Nucleus accumbens (tissue), 56 donors: ENCODE measurements at regions not wholly inside any gene's neighbourhood (a gene's known extent, or its start where the extent isn't known, plus 50 kb on each side); places are given as distances from the start of the nearest gene placed in this dataset.
"Not testable (repeated sequence)": the region's sequence is repeated elsewhere in the genome, so short reads cannot be mapped to it uniquely, and the experiment has no call there.

Source experiments
- DNase-seq, 56 donors: peaks; one replicate each; lab custom pipeline; 2025; lab: John Stamatoyannopoulos, UW

DNA sequence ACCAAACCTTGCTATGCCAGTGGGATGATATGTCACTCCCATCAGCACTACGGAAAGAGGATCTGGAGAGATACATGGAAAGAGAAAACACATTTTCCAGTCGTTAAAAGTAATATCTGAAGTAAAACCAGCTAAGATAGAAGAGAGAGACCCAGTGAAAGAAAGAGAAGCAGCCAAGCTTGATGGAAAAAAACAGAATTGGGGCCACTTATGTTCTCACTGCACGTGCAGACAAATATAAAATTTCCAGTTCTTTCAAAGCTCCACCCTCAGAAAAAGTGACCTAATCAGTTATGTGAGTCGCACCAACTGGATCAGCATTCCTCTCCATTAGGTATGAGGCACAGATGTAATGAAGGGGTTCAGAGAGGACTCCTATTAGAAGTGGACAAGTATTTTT lies 266.1 kb downstream of the MTERF1 start:
- DNase-seq: no peak

DNA sequence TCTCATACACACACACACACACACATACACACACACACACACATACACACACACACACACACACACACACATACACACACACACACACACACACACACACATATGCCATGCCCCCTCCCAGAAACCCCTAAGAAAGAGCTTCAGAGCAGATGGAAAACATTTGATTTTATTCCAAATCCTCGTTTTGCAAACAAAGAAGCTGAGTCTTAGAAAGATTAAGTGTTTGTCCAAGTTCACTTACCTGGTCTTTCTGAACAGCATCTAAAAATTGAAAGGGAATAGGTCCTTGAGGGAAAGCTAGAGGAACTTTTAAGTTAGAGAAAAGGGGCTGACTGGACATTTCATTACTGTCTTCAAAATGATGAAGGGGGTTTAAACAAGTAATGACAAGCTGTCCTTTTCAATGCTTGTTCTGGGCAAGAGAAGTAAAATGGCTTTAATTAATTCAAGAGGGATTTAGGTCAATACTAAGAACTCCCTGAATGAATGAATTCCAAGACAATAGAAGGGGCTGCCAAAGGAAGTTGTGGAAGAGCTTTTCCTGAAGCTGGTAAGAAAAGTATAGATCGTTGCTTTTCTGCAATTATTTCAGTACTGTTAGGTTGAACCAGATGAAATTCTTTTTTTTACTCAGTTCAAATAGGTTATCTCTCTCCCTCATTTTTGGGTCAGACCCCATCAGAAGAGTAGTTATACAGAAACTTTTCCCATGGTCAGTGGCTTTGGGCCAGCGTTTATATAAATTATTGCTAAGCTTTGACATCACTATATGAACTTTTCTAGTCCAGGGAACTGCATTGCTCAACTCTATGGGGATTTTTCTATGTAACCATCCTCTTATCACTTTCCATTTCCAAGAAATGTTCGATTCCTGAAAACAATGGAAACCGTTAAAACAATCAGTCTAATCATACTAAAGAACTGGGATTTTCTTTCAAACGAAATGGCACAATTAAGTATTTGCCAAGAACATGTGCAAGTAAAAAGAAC lies 261.4 kb downstream of the MTERF1 start:
- DNase-seq: no peak

DNA sequence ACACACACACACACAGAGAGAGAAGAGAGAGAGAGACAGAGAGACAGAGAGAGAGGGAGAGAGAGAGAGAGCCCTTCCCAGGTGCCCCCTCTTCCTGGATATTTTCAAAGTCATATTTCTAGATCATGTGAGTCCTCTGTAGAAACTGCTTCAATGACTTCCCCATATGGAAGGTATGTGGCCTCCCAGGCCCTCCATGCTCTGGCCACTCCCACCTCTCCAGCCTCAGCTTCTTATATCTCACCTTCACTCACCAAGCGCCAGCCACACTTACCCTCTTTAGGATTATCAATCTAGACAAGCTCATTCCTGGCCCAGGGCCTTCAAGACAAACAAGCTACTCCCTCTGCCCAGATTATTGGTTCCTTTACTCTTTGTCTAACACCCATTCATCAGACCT lies 259.7 kb downstream of the MTERF1 start:
- DNase-seq: no peak

DNA sequence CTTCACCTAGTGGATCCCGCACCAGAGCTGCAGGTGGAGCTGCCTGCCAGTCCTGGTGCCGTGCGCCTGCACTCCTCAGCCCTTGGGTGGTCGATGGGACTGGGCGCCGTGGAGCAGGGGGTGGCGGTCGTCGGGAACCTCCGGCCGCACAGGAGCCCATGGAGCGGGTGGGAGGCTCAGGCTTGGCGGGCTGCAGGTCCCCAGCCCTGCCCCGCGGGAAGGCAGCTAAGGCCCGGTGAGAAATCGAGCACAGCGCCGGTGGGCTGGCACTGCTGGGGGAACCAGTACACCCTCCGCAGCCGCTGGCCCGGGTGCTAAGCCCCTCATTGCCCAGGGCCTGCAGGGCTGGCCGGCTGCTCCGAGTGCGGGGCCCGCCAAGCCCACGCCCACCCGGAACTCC lies 253.2 kb downstream of the MTERF1 start:
- not testable (repeated sequence) for DNase-seq

DNA sequence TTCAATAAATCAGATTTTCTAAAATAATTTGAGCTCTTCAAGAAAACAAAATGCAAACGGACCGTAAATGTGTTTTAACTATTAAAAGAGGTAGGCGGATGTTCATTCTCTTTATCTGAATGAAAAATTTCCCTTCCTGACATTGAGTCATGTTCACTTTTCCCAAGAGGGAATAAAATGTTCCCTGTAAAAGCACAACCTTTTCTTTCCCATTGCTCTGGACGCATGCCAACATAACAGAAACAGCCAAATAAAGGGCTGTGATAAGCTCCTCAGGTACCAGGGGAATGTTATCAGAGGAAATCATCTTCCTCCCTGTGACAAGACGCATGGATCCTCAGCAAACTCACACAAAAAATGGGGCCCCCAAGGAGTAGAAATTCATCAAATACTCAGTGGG lies 251.8 kb downstream of the MTERF1 start:
- DNase-seq: no peak

DNA sequence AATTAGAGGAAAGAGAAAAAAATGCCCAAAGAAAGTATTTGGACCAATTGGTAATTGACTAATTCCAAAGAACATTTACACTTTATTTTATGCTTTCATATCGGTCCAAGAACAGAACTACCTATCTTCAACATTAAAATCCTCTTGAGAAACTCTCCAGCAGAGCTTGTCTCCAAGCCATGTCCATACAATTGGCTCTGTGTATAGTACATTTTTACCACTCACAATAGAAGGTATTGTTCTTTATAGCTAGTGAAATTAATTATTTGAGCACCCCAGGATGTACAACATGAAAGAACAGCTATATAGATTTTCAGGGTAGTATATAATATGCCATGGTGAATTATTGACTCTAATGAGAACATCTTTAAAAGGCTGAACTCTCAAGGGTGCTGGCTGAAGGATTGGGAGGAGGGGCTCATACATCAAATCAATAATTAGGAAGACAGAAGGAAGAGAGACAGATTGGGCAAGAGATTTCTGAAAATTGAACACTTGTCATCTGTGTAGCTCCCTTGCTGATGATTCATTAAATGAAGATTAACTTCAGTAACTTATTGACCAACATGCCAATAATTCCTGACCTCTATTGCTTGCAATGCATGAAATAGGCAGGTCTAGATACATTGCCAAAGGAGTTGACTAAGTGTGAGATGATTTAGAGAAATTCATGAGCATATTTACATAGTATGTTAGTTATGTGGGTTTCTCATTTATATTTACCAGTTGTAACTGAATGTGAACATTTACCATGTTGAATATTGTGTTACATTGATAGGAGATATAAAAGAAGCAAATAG lies 249.7 kb downstream of the MTERF1 start:
- DNase-seq: no peak

DNA sequence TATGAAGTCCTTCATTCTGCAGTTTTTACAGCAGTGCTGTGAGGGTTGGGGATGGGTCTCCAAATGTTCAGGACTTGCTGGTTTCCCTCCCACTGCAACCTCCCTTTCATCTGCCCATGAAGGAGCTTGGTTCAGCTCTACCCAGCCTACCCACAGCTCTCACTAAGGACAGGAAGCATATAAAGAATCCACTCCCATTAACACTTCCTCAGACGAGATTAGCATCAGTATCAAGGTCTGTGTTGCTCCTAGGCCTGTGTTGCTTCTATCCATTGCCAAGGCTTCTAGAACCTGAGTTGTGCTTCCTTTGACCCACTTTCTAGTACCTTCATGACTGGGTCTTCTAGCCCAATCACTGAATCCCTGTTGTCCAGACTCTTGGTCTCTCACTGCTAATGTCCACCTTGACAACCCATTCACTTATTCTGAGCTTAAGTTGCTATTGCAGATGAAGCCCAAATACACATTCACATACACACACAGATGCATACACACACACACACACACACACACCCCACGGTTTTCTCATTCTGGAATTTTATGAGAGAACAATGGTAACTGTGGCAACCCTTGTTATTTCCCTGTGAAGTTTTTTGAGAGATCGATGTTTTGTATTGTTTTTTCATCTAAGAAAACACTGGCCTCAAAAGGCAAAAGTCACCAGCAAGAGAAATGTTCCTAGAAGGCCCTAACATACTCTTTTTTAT lies 248.1 kb downstream of the MTERF1 start:
- no peak for DNase-seq

DNA sequence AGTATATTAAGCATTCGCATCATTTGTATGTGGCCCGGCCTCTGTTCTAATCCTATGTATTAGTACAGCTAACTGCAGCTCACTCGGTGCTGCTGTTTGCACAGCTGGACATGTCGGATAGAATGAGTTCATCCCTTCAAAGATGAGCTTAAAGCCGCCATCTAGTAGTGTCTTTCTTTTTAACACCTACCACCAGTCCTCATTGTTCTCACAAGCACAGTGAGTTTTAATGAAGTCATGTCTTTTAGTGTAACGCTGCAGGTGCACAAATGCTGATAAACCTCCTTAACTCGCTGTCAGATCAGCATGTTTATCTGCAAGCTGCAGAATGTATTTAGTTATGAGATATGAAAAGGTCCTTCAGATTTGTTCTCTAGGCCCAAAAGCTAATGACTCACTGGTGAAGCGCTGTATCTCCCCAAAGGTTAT lies 247.5 kb downstream of the MTERF1 start:
- DNase-seq: no peak

DNA sequence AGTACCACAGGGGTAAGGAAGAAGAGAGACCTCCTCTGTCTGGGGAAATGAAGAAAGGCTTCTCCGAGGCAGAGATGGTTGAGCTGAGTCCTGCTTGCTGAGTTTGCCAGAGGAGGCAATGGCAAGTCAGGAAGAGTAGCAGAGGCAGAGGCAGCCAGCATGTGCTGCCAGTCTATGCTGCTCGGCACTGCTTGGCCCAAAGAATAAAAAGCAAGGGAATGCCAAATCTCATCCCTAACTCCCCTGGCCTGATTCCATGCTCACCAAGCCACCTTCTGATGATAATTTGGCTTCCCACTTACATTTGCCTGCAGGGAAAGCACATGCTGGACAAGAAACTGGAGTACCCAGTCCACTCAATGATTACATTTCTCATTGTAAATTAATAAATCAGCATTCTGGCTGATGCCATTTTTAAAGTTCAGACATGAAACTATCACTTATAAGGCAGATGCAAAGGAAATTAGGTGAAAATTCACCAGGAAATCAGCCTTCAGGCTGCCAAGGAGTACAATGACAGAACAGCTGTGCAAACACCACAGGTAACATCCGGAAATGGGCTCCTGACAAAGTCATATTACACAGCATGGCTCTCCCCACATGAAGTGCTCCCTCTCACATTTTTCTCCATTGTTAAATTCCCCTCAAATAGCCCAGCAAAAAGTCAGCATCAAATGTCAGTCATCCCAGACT lies 245.9 kb downstream of the MTERF1 start:
- DNase-seq: no peak

DNA sequence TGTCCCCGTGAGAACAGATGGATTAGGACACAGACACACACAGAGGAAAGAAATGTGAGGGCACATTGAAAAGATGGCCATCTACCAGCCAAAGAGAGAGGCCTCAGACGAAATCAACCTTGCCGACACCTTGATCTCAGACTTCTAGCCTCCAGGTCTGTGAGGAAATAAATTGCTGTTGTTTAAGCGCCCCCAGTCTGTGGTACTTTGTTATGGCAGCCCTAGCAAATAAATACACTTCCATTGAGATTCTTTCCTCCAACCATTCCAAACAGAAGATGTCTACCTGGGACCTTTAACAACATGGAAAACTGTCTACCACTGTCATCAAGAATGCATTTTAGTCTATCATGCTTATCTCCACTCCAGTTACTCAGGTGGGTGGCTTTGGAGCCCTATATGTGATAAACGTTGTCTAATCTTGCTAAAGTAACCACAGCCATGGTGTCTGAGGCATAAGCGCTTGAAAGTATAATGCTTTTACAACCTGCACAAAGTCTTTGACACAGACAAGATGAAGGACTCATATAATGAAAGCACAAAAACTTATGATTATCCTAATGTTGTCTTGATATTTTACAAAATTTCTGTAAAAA lies 244.3 kb downstream of the MTERF1 start:
- no peak for DNase-seq

DNA sequence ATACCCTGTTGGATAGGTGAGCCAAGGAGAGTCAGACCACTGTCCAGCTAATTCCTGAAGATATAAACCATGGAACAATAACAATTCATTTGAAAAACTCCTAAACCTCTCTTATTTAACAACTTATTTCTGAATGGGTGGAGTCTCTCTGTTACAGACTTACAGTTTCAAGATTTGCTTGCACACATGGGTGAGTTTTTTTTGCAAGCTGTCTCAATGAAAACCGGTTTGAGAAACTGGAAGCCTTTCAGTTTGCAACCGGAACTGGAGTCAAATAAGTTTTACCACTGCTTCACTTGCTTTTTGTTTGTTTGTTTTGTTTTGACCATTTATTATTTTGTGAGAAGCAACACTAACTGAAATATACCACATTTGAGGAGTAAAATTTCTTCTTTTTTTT lies 243.8 kb downstream of the MTERF1 start:
- no peak for DNase-seq

DNA sequence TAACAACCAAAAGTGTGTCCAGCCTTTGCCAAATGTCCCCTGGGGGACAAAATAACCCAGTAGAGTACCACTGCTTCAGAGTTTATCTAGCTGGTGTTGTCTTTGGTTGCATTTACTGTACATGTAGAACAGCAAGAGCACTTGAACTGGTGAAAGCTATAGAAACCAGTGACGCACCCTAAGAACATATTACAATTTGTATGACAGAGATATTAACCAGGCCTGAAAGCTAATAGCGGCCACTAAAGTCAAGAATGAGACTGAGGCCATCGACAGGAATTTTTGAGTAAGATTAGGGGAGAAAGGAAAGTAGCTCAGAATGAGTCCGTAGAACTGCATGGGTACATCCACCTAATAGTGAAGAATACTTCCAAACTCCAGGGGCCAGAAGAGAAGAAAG lies 236.2 kb downstream of the MTERF1 start:
- DNase-seq: no peak

DNA sequence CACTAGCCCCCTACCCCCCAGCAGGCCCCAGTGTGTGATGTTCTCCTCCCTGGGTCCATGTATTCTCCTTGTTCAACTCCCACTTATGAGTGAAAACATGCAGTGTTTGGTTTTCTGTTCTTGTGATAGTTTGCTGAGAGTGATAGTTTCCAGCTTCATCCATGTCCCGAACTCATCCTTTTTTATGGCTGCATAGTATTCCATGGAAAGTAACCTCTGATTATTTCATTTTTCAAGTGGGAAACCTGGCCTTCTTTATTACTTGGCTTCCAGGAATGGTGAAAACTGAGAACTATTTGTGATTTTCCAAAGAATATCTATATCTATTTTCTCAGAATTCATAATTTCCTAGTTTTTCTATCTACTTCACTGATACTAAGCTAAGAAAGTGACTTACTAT lies 235.0 kb downstream of the MTERF1 start:
- DNase-seq: no peak

DNA sequence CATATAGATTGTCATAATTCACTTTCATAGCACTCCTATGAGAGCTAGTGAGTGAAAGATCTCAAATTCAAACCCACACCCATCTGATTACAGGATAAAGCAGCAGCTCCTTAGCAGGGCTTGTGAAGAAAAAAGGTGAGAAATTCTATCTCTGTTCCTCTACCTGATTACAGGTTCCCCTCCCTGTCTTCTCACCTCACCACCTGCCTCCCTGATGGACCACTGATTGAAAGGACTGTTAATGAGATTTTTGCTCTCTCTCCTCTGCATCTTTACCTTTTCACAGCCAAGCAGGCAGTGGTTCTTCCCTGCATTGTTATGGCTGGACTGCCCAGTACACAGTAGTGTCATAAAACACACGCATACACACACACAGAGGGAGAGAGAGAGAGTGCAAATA lies 228.5 kb downstream of the MTERF1 start:
- DNase-seq: no peak

DNA sequence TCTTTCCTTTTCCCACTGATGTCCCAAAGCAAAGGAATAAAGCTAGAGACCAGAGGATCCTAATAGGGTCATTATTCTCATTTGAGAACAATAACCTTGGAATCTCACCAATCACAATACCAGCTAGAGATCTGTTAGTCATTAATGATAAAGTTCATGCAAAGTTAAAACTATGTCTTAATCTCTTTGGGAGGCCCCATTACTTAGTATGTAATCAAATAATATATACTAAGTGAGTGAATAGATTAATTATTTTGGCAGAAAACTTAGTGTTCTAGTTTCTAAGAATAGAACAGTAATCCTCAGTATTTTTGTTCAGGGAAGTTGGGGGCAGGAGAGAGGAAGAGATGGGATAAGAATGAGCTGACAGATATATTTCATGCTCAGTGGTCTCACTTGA lies 227.2 kb downstream of the MTERF1 start:
- DNase-seq: no peak

DNA sequence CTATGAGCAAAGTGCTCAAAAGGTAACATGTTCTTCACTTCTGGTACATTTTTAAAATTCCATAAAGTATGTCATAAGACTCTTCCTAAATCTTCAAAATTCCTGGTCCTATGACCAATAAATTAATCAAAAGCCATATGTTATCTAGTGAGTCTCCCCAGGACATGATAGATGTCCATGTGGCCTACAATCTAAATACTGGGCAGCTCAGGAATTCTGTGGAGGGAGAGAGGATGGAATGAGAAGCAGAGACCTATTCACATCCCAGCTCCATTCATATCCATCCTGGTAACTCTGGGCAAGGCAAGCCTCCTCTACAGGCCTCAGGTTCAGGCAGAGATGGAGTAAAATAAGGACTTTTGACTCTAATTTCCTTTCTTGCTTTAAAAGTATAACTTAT lies 224.8 kb downstream of the MTERF1 start:
- DNase-seq: no peak

DNA sequence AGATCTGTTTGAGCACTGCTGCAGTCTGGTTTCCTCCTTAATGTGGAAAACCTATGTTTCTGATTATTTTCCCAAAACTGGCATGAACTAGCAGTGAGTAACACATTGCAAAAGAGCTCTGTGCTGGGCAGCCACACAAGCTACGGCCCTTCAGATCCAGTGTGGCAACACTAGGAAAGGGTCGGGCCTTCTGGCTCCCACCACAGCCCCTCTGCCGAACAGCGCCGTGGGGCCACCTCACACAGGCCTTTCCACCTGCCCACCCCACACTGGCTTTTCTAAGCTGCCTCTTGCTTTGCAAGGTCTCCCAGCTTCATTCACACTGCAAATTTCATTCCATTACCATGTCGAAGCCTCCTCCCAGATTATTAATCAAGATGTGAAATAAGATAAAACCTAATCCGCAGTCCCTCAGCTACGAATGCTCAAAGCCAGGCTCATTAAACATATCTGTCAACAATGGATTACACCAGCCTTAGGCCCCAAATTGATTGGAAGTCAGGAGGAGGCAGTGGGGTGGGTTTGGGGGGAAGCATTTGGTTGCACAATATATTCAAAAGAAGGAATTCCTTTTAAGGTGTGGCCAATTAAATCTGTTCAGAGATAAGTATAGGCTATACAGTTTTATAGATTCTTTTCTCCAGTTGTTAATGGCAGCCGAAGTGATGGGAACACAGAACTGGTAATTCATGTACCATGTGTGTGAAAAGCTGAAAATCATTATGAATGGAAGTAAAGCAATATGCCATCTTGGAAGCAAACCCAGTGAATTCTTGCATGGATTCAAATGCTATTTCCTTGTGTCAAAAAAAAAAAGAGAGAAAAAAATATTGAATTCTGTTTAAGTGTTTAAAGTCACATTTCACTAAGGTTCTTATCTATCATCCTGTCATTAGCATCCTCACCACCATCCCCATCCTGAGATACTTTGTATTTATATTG lies 223.7 kb downstream of the MTERF1 start:
- DNase-seq: no peak

DNA sequence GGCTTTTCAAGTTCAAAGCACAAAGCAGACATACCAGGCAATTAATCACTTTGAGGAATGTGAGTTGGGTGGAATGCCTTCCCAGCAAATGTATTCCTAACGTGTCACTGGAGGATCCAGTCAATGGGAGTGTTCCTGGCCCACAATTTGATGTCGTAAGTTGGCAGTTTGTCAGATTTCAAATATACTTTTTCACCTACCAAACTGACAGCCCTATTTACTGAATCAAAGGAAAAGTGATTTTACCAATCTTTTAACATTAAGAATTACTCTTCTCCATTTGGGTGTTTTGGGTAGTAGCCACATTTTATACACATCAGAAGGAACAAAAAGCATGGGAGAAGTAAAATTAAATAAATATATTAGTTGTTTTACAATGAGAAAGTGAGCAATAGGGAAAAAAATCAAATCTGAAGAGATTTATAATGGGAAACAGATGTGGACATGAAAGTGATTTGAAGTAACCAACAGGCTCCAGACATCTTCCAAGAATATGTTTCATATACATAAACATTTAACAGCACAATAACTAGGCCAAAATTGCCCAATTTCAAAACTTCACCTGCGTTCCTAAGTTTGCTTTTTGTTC lies 222.9 kb downstream of the MTERF1 start:
- no peak for DNase-seq
